ENCODE measurements at regions not wholly inside any gene's neighbourhood (a gene's known extent, or its start where the extent isn't known, plus 50 kb on each side); places are given as distances from the start of the nearest gene placed in this dataset.
"Not testable (repeated sequence)": the region's sequence is repeated elsewhere in the genome, so short reads cannot be mapped to it uniquely, and the experiment has no call there.

GRCh38 chr6:37078814-37079213 is 73.4 kb downstream of the FGD2 start:
- DNase-seq (ENCODE audit: low spot score): no peak

- DNase-seq (ENCODE audit: low spot score): no peak
Measured at GRCh38 chr6:37081042-37081607, 75.7 kb downstream of the FGD2 start.

GRCh38 chr6:37082390-37083130 is 77.1 kb downstream of the FGD2 start:
- DNase-seq (ENCODE audit: low spot score): no peak

DNA sequence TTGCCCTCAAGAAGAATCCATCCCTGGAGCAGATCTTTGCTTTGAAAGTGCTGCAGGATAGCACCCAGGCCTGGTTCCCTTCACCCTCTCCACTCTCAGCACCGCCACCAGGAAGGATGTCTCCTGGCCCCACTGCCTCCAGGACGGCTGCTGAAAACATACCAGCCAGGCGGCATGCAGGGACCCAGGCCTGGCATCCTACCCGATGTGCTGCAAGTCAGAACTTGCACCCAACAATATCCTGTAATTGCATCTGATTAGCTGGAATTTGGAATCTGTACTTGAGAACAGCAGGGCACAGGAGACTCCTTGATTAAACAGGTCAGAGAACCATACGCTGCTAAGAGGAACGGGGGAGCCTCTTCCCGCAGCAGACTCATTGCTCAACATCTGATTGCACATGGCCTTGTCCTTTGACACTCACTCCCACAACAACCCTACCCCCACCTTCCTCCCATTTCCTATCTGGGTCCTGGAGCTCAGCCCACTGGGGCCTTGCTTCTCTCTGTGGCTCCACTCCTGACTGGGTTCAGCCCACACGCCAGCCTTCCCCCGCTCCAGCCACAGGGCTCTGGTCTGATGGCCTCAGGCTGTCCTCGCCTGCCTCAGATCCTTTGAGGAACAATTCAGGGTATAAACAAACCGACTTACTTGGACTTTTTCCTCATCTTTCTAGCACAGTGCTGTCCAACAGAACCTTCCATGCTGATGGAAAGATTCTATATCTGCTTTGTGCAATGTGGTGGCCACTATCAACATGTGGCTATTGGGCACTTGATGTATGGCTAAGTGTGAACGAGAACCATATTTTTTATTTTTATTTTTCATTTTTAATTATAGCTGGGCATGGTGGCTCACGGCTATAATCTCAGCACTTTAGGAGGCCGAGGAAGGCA is 78.0 kb downstream of the FGD2 start:
- no peak for DNase-seq (ENCODE audit: low spot score)

DNA sequence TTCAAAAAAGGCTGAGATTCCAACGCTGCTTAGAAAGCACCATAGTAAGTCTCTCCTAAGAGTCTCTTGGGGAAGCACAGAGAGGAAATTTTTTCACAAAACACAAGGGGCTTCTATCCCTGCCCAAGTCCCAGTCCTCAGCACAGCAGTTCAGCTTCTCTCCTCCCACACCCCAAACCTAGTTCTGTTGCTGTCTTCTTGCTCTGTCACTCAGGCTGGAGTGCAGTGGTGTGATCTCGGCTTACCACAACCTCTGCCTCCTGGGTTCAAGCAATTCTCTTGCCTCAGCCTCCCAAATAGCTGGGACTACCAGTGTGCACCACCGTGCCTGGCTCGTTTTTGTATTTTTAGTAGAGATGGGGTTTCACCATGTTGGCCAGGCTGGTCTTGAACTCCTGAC is 79.2 kb downstream of the FGD2 start:
- not testable (repeated sequence) for DNase-seq (ENCODE audit: low spot score)

GRCh38 chr6:37085198-37085597 is 79.7 kb downstream of the FGD2 start:
- no peak for DNase-seq (ENCODE audit: low spot score)

GRCh38 chr6:37088897-37089296 is 81.1 kb upstream of the PIM1 start:
- no peak for DNase-seq (ENCODE audit: low spot score)

GRCh38 chr6:37089783-37090182 is 80.2 kb upstream of the PIM1 start:
- DNase-seq (ENCODE audit: low spot score): no peak

GRCh38 chr6:37091104-37091503 is 78.8 kb upstream of the PIM1 start:
- not testable (repeated sequence) for DNase-seq (ENCODE audit: low spot score)

DNA sequence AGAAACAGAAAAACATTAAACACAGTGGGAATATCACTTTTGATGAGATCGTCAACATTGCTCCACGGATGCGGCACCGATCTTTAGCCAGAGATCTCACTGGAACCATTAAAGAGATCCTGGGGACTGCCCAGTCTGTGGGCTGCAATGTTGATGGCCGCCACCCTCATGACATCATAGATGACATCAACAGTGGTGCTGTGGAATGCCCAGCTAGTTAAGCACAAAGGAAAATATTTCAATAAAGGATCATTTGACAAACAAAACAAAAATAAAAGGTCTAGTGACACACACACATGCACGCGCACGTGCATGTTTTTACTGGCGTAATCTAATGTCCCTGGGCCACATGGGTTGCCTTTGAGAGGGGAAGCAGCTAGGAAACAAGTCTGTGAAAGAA is 78.4 kb upstream of the PIM1 start:
- DNase-seq (ENCODE audit: low spot score): not testable (repeated sequence)

DNA sequence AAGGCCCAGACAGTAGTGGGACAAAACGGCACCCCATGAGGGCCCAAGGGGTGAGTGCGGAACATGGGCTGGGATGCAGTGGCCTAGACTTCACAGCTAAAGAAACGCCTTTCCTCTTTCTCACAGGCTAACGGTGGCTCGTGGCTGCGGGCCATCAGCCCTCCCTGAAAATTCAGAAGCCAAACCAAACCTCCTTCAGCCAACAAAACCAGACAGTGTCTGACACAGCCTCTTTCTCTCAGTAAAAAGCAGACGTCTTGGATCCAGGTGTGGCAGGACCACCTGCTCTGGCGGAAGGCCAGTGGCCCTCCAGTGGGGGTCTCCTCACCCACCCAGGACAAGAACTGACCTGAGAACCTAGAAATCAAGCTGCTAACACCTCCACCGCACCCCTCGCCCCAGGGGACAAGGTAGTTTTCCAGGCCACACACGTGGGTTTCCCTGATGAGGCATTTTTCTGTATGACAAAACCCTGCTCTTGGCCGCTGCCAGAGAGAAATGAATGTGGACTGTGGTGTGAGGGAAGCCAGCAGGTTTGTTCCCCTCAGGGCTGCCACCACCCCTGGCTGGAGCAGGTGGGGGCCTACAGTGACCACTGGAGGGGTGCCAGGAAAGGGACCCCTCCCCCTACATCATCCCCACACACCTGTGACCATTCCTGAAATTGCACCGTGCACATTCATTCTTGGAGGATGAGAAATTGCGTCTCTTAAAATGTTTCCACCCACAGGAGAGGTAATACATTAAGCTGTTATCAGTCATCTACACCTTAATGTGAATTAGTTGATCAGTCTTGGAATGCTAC is 76.8 kb upstream of the PIM1 start:
- no peak for DNase-seq (ENCODE audit: low spot score)

GRCh38 chr6:37093728-37094069 is 76.3 kb upstream of the PIM1 start:
- no peak for DNase-seq (ENCODE audit: low spot score)

GRCh38 chr6:37095997-37096396 is 74.0 kb upstream of the PIM1 start:
- no peak for DNase-seq (ENCODE audit: low spot score)

DNA sequence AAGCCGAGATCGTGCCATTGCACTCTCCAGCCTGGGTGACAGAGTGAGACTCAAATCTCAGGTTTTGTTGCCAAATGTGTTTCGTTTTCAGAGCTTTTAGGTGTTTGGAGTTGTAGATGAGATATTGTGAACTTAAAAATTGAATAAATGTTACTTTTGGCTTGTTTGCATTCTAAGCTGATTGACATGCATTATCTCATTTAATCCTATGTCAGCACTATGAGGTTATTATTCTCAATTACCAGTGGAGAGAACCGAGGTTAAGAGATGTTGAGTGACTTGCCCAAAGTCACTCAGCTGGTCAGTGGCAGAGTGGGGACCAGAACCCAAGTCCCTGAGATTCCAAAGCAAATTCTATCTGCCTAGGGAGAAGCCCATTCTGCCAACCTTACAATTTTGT is 72.6 kb upstream of the PIM1 start:
- DNase-seq (ENCODE audit: low spot score): no peak

- DNase-seq (ENCODE audit: low spot score): no peak
Measured at GRCh38 chr6:37099442-37099841, 70.5 kb upstream of the PIM1 start.

- DNase-seq (ENCODE audit: low spot score): no peak
Measured at GRCh38 chr6:37100745-37101144, 69.2 kb upstream of the PIM1 start.

- no peak for DNase-seq (ENCODE audit: low spot score)
Measured at GRCh38 chr6:37101991-37102298, 68.0 kb upstream of the PIM1 start.

GRCh38 chr6:37102299-37103168 is 67.4 kb upstream of the PIM1 start:
- peak; percentile 90 for DNase-seq (ENCODE audit: low spot score)

DNA sequence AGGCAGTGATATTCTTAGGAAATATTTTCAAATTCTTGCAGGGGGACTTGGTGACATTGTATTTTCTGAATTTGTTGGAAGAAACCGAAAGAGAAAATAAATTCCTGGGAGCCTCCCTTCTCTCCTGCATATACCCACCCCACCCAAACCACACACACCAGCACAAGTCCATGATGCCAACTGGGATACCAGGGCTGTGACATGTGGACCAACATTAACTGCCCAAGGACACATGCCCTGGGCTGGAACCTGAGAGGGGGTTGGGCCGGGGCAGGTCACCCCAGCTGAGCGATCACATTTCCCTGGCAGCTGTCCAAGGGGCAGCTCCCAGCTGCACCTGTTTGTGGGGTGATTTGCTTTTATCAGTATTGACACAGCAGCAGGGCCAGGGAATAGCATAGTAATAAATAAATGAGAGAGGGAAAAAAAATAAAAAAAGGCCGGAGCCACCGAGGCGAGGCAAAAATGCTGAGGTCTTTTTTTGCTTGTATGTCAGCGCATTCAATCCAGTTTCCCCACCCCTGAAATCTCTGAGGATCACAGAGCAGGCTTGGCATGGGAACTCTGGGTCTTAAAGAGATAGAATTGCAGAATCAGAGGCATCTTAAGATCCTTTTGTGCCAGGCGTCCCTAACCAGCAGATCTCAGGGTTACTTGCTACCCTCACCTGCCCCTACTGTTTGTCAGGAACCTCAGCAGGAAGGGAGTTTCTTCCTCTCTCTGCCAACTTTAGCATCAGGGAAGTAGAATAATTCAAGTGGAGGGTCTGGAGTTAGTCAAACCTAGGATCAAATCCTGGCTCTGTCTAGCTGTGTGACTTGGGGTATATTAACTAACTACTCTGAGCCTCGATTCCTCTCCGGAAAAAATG is 66.5 kb upstream of the PIM1 start:
- DNase-seq (ENCODE audit: low spot score): peak; percentile 54

DNA sequence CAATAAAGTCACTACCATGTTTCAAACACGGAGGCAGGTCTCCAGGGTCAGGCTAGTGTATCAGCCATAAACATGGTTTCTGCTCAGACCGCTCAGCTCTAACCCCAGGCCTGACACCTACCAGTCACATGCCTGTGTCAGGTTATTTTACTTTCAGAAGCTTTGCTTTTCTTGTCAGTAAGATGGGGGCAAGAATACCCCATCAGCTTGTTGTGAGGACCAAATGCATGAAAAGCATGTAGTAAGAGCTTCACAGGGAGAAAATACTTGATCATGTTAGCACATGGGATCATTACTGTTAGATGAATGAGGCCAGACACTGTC is 65.2 kb upstream of the PIM1 start:
- no peak for DNase-seq (ENCODE audit: low spot score)

Data from iPS-NIHi11 (cell line).